Lung (tissue), 11 donors: ENCODE measurements at regions not wholly inside any gene's neighbourhood (a gene's known extent, or its start where the extent isn't known, plus 50 kb on each side); places are given as distances from the start of the nearest gene placed in this dataset.

Source experiments
- ATAC-seq: fragments of 200-7000 bp; cut with Tn5 transposase; one replicate; pipeline ENCODE4 v1.9.1; 2020; ENCODE audit warnings: moderate number of reproducible peaks; ENCODE audit not compliant: insufficient read depth, low FRiP score
- DNase-seq, 3 donors: peaks; one replicate each; pipeline ENCODE4 v3.0.0-alpha.2; 2013 to 2017
- H3K27ac ChIP-seq, 2 donors: one replicate each; pipeline ENCODE4 v1.5.1; 2013; ENCODE audit warnings: mild to moderate bottlenecking in 2 of 2, moderate library complexity in 2 of 2, control low read depth in 1 of 2, inconsistent platforms in 1 of 2, low read depth in 1 of 2, low read length in 1 of 2
- H3K27me3 ChIP-seq, 3 donors: one replicate each; pipeline ENCODE4 v1.5.1; 2013; ENCODE audit warnings: low read length in 2 of 3; ENCODE audit not compliant: control insufficient read depth in 3 of 3, insufficient read depth in 3 of 3
- H3K36me3 ChIP-seq, 4 donors: one replicate each; pipeline ENCODE4 v1.5.1; 2013; ENCODE audit warnings: low read length in 4 of 4, mild to moderate bottlenecking in 1 of 4, moderate library complexity in 1 of 4; ENCODE audit not compliant: control insufficient read depth in 4 of 4, insufficient read depth in 4 of 4
- H3K4me1 ChIP-seq, 5 donors: one replicate each; pipeline ENCODE4 v1.5.1; 2013; ENCODE audit warnings: low read length in 5 of 5, mild to moderate bottlenecking in 2 of 5, moderate library complexity in 1 of 5; ENCODE audit not compliant: control insufficient read depth in 5 of 5, insufficient read depth in 5 of 5
- H3K4me3 ChIP-seq: one replicate; pipeline ENCODE4 v1.5.1; 2013; ENCODE audit warnings: mild to moderate bottlenecking, control low read depth, moderate library complexity
- H3K9ac ChIP-seq, 2 donors: one replicate each; pipeline ENCODE4 v1.5.1; 2013; ENCODE audit warnings: low read length in 2 of 2, control low read depth in 1 of 2; ENCODE audit not compliant: insufficient read depth in 1 of 2
- H3K9me3 ChIP-seq, 4 donors: one replicate each; pipeline ENCODE4 v1.5.1; 2013; ENCODE audit warnings: low read length in 3 of 4, mild to moderate bottlenecking in 1 of 4, moderate library complexity in 1 of 4; ENCODE audit not compliant: control insufficient read depth in 4 of 4, insufficient read depth in 3 of 4
- CTCF ChIP-seq: IDR thresholded peaks from 2 replicates; pipeline ENCODE4 v1.5.1; 2012; ENCODE audit warnings: mild to moderate bottlenecking; ENCODE audit errors: control extremely low read depth, extremely low read depth
- WGBS, 2 donors: extraction: QIAGEN DNeasy Blood & Tissue Kit; methylation state at CpG; one replicate each; pipeline ENCODE4 v1.1.7; 2013; 5-methylcytosine and 5-hydroxymethylcytosine counted together
- donor health status: control.
- donor health status: control.
- donor health status: Bipolar disorder and iron deficiency.
- donor health status: healthy.
- donor health status: DM: yes; HTN: yes; CAD: no.

- Histone ChIP-seq H3K9ac (no peak overlapping the region), H3K4me1 (no peaks in the 10 kb centered on the region), H3K36me3 (no peaks in the 10 kb centered on the region), H3K9me3 (peaks cover 0 to 8% (median 1%) of the 10 kb centered on the region in 4 donors), H3K27ac (no peak overlapping the region), H3K27me3 (peaks cover 6 to 16% (median 9%) of the 10 kb centered on the region in 3 donors), H3K4me3 (no peak overlapping the region)
- TF ChIP-seq CTCF = no peak
- WGBS, 2 donors = 90 to 98% methylated on average over 3 of the region's 3 CpGs
- ATAC-seq (no peak), DNase-seq (no peak)
These were observed 175.4 kb upstream of the ATP6AP2 start for GRCh38 chrX:40405399-40405798.

- Histone ChIP-seq H3K27ac (no peak overlapping the region), H3K9me3 (peaks cover 0 to 2% (median 0%) of the 10 kb centered on the region in 4 donors), H3K4me1 (no peaks in the 10 kb centered on the region), H3K4me3 (no peak overlapping the region), H3K36me3 (no peaks in the 10 kb centered on the region), H3K9ac (no peak overlapping the region), H3K27me3 (peaks cover 5 to 16% (median 6%) of the 10 kb centered on the region in 3 donors)
- WGBS, 2 donors = 74 to 87% methylated on average over 7 of the region's 7 CpGs
- DNase-seq (no peak), ATAC-seq (no peak)
- TF ChIP-seq CTCF = no peak
These were observed 177.0 kb upstream of the ATP6AP2 start for GRCh38 chrX:40403757-40404156.

- 66 to 71% methylated on average over 12 of the region's 12 CpGs for WGBS, 2 donors
- H3K4me3 ChIP-seq = no peak overlapping the region
- H3K9me3 ChIP-seq = peaks cover 0 to 9% (median 0%) of the 10 kb centered on the region in 4 donors
- H3K27me3 ChIP-seq = peaks cover 6 to 16% (median 7%) of the 10 kb centered on the region in 3 donors
- no peaks in the 10 kb centered on the region for H3K4me1 ChIP-seq
- no peak for TF ChIP-seq CTCF
- no peak overlapping the region for H3K9ac ChIP-seq
- no peaks in the 10 kb centered on the region for H3K36me3 ChIP-seq
- DNase-seq (peak; percentile 52 to 70 (median 59)), ATAC-seq (peak; percentile 53)
- H3K27ac ChIP-seq = no peak overlapping the region
These were observed 177.8 kb upstream of the ATP6AP2 start for GRCh38 chrX:40402831-40403533.
